IPS DF 6.9 (cell line): ENCODE measurements at regions not wholly inside any gene's neighbourhood (a gene's known extent, or its start where the extent isn't known, plus 50 kb on each side); places are given as distances from the start of the nearest gene placed in this dataset.
"Not testable (repeated sequence)": the region's sequence is repeated elsewhere in the genome, so short reads cannot be mapped to it uniquely, and the experiment has no call there.

ENCODE experiments used
- DNase-seq: peaks from one replicate; pipeline ENCODE4 v3.0.0-alpha.2; 2013; ENCODE audit warnings: low read depth, low spot score
- H3K27ac ChIP-seq: one replicate; pipeline ENCODE4 v1.5.1; 2013; ENCODE audit warnings: low read length, control low read depth
- H3K27me3 ChIP-seq: 2 replicates; pipeline ENCODE4 v1.6.1; 2013; ENCODE audit warnings: mild to moderate bottlenecking, low read length; ENCODE audit not compliant: control insufficient read depth, insufficient read depth
- H3K36me3 ChIP-seq: 2 replicates; pipeline ENCODE4 v1.6.1; 2013; ENCODE audit warnings: low read length; ENCODE audit not compliant: control insufficient read depth, insufficient read depth
- H3K4me1 ChIP-seq: 2 replicates; pipeline ENCODE4 v1.6.1; 2013; ENCODE audit warnings: low read length; ENCODE audit not compliant: control insufficient read depth, insufficient read depth
- H3K4me3 ChIP-seq: 2 replicates; pipeline ENCODE4 v1.5.1; 2013; ENCODE audit warnings: mild to moderate bottlenecking, low read length
- H3K9me3 ChIP-seq: 2 replicates; pipeline ENCODE4 v1.6.1; 2013; ENCODE audit warnings: low read length, inconsistent platforms; ENCODE audit not compliant: control insufficient read depth, insufficient read depth
- WGBS: extraction: QIAGEN DNeasy Blood & Tissue Kit; methylation state at CpG from one replicate; pipeline ENCODE4 v1.1.7; 2013; ENCODE audit warnings: mixed read lengths, missing lambda C conversion rate; ENCODE audit not compliant: insufficient read length, insufficient coverage; 5-methylcytosine and 5-hydroxymethylcytosine counted together

DNA sequence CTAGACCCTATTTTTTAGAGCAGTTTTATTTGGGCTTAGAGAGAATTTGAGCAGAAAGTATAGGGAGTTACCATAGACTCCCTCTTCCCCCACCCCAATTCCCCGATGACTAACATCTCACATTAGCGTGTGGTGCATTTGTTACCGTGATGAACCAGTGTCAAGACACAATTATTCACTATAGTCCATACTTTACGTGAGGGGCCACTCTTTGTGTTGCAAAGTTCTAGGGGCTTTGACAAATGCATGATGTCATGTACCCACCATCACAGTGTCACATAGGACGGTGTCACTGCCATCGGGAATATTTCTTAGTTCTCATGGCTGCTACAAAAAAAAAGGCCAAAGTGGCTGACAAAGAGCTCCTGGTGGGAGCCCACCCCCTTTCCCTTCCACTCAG lies 119.1 kb downstream of the PHETA1 start:
- Histone ChIP-seq H3K4me1 (no peaks in the 10 kb centered on the region), H3K4me3 (no peak overlapping the region), H3K27ac (no peak overlapping the region), H3K36me3 (no peaks in the 10 kb centered on the region), H3K9me3 (no peaks in the 10 kb centered on the region), H3K27me3 (no peaks in the 10 kb centered on the region)
- no peak for DNase-seq
- no CpG with 5 or more reads among the region's 6 CpGs for WGBS

- Histone ChIP-seq H3K4me3 (no peak overlapping the region), H3K27ac (no peak overlapping the region), H3K9me3 (no peaks in the 10 kb centered on the region), H3K36me3 (no peaks in the 10 kb centered on the region), H3K4me1 (no peaks in the 10 kb centered on the region), H3K27me3 (no peaks in the 10 kb centered on the region)
- DNase-seq, result no peak
- no CpG with 5 or more reads among the region's 10 CpGs for WGBS
These were observed 119.9 kb downstream of the PHETA1 start for GRCh38 chr12:111249018-111249370.

DNA sequence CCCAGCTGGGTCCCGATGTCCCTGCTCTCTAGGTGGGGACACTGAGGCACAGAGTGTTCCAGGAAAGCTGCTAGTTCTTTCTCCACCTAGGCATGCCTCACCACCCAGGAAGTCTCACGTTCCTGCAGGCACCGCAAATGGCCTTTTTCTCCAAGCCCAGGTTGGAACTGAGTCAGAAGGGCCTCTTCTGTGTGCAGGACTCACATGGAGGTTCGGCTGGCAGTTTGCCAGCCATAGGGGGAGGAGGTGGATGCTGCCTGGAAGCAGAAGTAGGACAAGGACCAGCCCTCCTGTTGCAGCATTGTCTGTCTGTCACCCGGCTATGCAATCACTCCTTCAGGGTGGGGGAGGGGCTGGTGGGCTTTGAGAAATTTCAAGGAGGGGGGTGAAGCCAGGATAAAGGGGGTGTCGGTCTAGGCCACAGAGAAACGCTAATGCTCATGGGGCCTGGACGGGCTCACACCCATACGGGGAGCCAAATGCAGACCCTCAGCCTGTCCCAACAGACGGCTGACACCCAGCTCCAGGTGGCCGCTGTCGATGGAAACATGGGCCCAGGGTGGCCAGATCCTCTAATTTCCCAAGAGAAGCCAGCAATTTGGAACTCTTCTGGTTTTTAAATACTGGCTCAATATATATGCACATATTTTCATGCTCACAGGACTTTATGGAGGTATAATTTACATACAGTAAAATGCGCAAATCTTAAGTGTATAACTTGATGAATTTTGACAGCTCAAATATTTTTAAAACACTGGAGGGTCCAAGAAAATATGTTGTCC lies 120.5 kb downstream of the PHETA1 start:
- Histone ChIP-seq H3K4me3 (no peak overlapping the region), H3K9me3 (no peaks in the 10 kb centered on the region), H3K4me1 (no peaks in the 10 kb centered on the region), H3K27ac (no peak overlapping the region), H3K27me3 (no peaks in the 10 kb centered on the region), H3K36me3 (no peaks in the 10 kb centered on the region)
- no peak for DNase-seq
- no CpG with 5 or more reads among the region's 13 CpGs for WGBS

DNA sequence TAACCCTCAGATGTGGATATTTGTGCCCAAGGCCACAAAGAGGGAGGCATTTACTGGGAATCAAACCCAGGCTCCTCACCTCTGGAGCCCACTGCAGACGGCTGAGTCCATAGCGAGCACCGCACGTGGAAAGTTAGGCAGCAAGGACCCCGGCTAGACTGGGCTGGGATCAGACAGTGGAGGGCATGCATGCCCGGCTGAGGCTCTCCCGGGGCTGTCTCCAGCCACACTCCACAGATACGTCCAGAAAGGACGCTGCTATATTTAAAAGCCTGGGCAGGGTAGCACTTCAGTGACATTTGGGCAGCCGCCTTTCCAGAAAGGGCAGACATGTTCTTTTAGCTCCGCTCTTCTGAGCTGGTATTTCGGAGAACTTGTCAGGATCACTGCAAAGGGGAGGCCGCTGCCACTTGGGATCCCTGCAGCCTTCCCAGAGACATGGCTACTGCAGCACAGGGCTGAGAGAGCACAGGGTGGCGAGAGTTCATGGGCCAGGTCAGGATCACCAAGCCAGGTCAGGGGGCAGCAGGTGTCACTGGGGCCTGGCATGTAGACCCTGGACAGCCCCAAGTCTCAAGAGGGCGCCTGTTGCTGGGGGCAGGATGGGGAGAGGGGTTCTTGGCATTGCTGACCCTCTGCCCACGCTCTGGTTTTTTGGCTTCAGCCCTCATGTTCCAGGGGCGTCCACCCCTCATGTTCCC lies 121.7 kb downstream of the PHETA1 start:
- Histone ChIP-seq H3K4me3 (no peak overlapping the region), H3K4me1 (no peaks in the 10 kb centered on the region), H3K36me3 (no peaks in the 10 kb centered on the region), H3K9me3 (no peaks in the 10 kb centered on the region), H3K27ac (no peak overlapping the region), H3K27me3 (no peaks in the 10 kb centered on the region)
- DNase-seq, result no peak
- WGBS, result no CpG with 5 or more reads among the region's 17 CpGs

GRCh38 chr12:111246477-111247011 lies 122.4 kb downstream of the PHETA1 start:
- no peaks in the 10 kb centered on the region for H3K27me3 ChIP-seq
- no peak overlapping the region for H3K4me3 ChIP-seq
- no CpG with 5 or more reads among the region's 7 CpGs for WGBS
- DNase-seq, result no peak
- no peaks in the 10 kb centered on the region for H3K4me1 ChIP-seq
- H3K9me3 ChIP-seq, result no peaks in the 10 kb centered on the region
- no peaks in the 10 kb centered on the region for H3K36me3 ChIP-seq
- no peak overlapping the region for H3K27ac ChIP-seq

DNA sequence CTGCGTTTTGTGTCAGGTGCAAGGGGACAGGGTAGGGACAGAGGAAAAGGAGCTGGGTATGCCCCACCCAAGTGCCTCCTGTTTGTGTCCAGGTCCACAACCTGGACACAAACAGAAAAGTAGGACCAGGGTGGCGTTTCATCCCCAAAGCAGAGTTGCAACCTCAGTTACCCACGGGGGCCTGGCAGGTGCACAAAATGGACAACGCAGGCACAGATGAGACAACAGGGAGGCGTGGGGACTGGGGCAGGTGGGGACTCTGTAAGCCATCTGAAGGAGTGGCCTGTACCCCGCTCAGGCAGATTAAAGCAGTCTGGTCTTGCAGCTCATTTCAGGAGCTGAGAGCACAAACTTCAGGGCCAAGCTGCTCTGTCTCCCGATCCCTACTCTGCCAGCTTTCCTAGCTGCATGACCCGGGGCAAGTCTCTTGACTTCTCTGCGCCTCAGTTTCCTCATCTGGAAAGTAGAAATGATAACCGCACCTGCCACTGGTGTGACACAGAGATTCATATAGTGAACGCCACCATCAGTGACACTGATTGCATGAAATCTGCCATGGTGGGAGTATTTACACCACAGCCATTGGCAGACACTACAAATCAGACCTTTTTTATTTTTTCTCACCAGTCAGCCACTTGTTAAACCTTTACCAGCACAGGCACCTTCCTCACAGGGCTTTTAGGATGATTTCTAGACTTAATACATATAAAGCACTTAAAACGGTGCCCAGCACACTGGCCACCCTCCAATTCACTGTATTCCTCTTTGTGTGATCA lies 123.0 kb downstream of the PHETA1 start:
- no peak overlapping the region for H3K4me3 ChIP-seq
- WGBS, result no CpG with 5 or more reads among the region's 12 CpGs
- no peak for DNase-seq
- no peaks in the 10 kb centered on the region for H3K27me3 ChIP-seq
- no peaks in the 10 kb centered on the region for H3K36me3 ChIP-seq
- H3K9me3 ChIP-seq, result no peaks in the 10 kb centered on the region
- H3K4me1 ChIP-seq, result no peaks in the 10 kb centered on the region
- H3K27ac ChIP-seq, result no peak overlapping the region

DNA sequence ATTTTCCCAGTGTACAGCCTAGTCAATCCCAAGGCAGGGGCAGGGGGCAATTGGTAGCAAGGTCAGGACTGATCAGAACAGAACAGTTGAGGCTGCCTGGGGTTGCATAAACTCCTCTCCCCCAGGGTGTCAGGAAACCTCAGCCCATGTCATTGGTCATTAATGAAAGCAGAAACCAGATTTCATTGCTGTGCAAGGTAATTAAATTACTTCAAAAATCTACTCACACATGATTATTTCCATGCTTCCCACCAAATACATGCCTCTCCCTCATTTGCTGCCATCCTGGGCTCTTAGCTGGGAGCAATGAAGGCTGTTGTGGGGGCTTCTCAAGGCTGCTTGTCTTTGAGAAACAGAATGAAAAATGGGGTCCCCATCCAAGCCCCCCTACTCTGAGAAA lies 124.2 kb downstream of the PHETA1 start:
- H3K9me3 ChIP-seq, result no peaks in the 10 kb centered on the region
- no peak overlapping the region for H3K4me3 ChIP-seq
- no peaks in the 10 kb centered on the region for H3K4me1 ChIP-seq
- DNase-seq, result no peak
- no peaks in the 10 kb centered on the region for H3K36me3 ChIP-seq
- no peak overlapping the region for H3K27ac ChIP-seq
- no peaks in the 10 kb centered on the region for H3K27me3 ChIP-seq

DNA sequence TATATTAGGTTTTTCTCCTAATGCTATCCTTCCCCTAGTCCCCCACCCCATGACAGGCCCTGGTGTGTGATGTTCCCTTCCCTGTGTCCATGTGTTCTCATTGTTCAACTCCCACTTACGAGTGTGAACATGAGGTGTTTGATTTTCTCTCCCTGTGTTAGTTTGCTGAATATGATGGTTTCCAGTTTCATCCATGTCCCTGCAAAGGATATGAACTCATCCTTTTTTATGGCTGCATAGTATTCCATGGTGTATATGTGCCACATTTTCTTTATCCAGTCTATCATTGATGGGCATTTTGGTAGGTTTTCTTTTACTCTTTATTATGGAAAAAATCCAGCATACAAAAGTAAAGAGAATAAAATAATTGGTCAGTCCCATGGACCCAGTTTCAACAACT lies 126.1 kb downstream of the PHETA1 start:
- DNase-seq, H3K4me1 ChIP-seq, H3K4me3 ChIP-seq, H3K27ac ChIP-seq, H3K27me3 ChIP-seq, H3K36me3 ChIP-seq, H3K9me3 ChIP-seq: not testable (repeated sequence)
- no CpG with 5 or more reads among the region's 1 CpG for WGBS

GRCh38 chr12:111242184-111242583 lies 126.7 kb downstream of the PHETA1 start:
- Histone ChIP-seq H3K9me3 (no peaks in the 10 kb centered on the region), H3K27me3 (no peaks in the 10 kb centered on the region), H3K4me3 (no peak overlapping the region), H3K27ac (no peak overlapping the region), H3K36me3 (no peaks in the 10 kb centered on the region), H3K4me1 (no peaks in the 10 kb centered on the region)
- no peak for DNase-seq
- no CpG with 5 or more reads among the region's 7 CpGs for WGBS

GRCh38 chr12:111240374-111240773 lies 128.5 kb downstream of the PHETA1 start:
- no peaks in the 10 kb centered on the region for H3K27me3 ChIP-seq
- no CpG with 5 or more reads among the region's 4 CpGs for WGBS

More at GRCh38 chr12:111240374-111240773, 128.5 kb downstream of the PHETA1 start:
- H3K36me3 ChIP-seq, result no peaks in the 10 kb centered on the region
- H3K4me1 ChIP-seq, result no peaks in the 10 kb centered on the region
- H3K4me3 ChIP-seq, result no peak overlapping the region
- no peak overlapping the region for H3K27ac ChIP-seq
- DNase-seq, result no peak
- no peaks in the 10 kb centered on the region for H3K9me3 ChIP-seq
